ENCODE measurements at regions not wholly inside any gene's neighbourhood (a gene's known extent, or its start where the extent isn't known, plus 50 kb on each side); places are given as distances from the start of the nearest gene placed in this dataset.

GRCh38 chr1:208880433-208881100 lies 636.4 kb upstream of the PLXNA2 start:
- H3K36me3 ChIP-seq (ENCODE audit: insufficient read depth, low read length): no peaks in the 10 kb centered on the region
- H3K4me3 ChIP-seq (ENCODE audit: low read length): no peak overlapping the region
- no peaks in the 10 kb centered on the region for H3K79me2 ChIP-seq (replicated peaks; ENCODE audit: insufficient read depth, low read length)
- H3K4me2 ChIP-seq (ENCODE audit: low read length): no peak overlapping the region
- H4K20me1 ChIP-seq (ENCODE audit: insufficient read depth): no peaks in the 10 kb centered on the region
- TF ChIP-seq EZH2 (IDR thresholded peaks at IDR 0.05; ENCODE audit: borderline replicate concordance, insufficient read depth, low read length, poor library complexity, severe bottlenecking) (no peak), MXI1 (conservative IDR thresholded peaks at IDR 0.05; ENCODE audit: poor library complexity, severe bottlenecking) (no peak), POLR2AphosphoS5 (IDR thresholded peaks at IDR 0.05) (no peak), CTCF (IDR thresholded peaks at IDR 0.05; ENCODE audit: poor library complexity, severe bottlenecking) (no peak), TAF1 (IDR thresholded peaks at IDR 0.05; ENCODE audit: low read depth) (no peak), REST (IDR thresholded peaks at IDR 0.05; ENCODE audit: borderline replicate concordance) (no peak), SMC3 (conservative IDR thresholded peaks at IDR 0.05; ENCODE audit: poor library complexity) (no peak), EP300 (conservative IDR thresholded peaks at IDR 0.05; ENCODE audit: poor library complexity, severe bottlenecking) (no peak), RAD21 (conservative IDR thresholded peaks at IDR 0.05) (no peak)
- no peaks in the 10 kb centered on the region for H3F3A ChIP-seq (ENCODE audit: insufficient read depth, low read length, poor library complexity, severe bottlenecking)
- H3K9me2 ChIP-seq (ENCODE audit: insufficient read depth, low read length): no peaks in the 10 kb centered on the region
- H2AFZ ChIP-seq (ENCODE audit: low read depth, low read length): no peak overlapping the region
- H3K9me3 ChIP-seq (ENCODE audit: low read length): no peaks in the 10 kb centered on the region
- no peak overlapping the region for H3K27ac ChIP-seq (ENCODE audit: low read length)
- H3K27me3 ChIP-seq (ENCODE audit: insufficient read depth, low read depth, low read length): no peaks in the 10 kb centered on the region
- no peak overlapping the region for H3K9ac ChIP-seq (ENCODE audit: low read length)

GRCh38 chr1:208885060-208885459 lies 640.9 kb upstream of the PLXNA2 start:
- no peaks in the 10 kb centered on the region for H3K36me3 ChIP-seq (ENCODE audit: insufficient read depth, low read length)

More at GRCh38 chr1:208885060-208885459, 640.9 kb upstream of the PLXNA2 start:
- Histone ChIP-seq H3K9me3 (ENCODE audit: low read length) (no peaks in the 10 kb centered on the region), H2AFZ (ENCODE audit: low read depth, low read length) (no peak overlapping the region), H3K9ac (ENCODE audit: low read length) (no peak overlapping the region), H3K79me2 (replicated peaks; ENCODE audit: insufficient read depth, low read length) (no peaks in the 10 kb centered on the region), H4K20me1 (ENCODE audit: insufficient read depth) (no peaks in the 10 kb centered on the region), H3K9me2 (ENCODE audit: insufficient read depth, low read length) (no peaks in the 10 kb centered on the region), H3K4me2 (ENCODE audit: low read length) (no peak overlapping the region), H3K4me3 (ENCODE audit: low read length) (no peak overlapping the region), H3K27me3 (ENCODE audit: insufficient read depth, low read depth, low read length) (no peaks in the 10 kb centered on the region), H3F3A (ENCODE audit: insufficient read depth, low read length, poor library complexity, severe bottlenecking) (no peaks in the 10 kb centered on the region), H3K27ac (ENCODE audit: low read length) (peak overlapping the region; percentile 42)
- no peak for TF ChIP-seq CTCF (IDR thresholded peaks at IDR 0.05; ENCODE audit: poor library complexity, severe bottlenecking)
